ENCODE measurements at regions not wholly inside any gene's neighbourhood (a gene's known extent, or its start where the extent isn't known, plus 50 kb on each side); places are given as distances from the start of the nearest gene placed in this dataset.

GRCh38 chr14:82636426-82636825 lies 1102.8 kb upstream of the SEL1L start:
- Histone ChIP-seq H3K4me1 (ENCODE audit: low read depth) (no peaks in the 10 kb centered on the region), H3K9me3 (peaks cover 16% of the 10 kb centered on the region), H3K36me3 (ENCODE audit: low read depth) (no peaks in the 10 kb centered on the region), H3K4me3 (no peak overlapping the region)
- no peak for DNase-seq
- ATAC-seq, result no peak
- intact Hi-C loops (cut with DNase I, micrococcal nuclease), result no loop called here
- TF ChIP-seq CTCF (IDR thresholded peaks at IDR 0.05), result no peak

GRCh38 chr14:82641050-82641540 lies 1107.4 kb upstream of the SEL1L start:
- Histone ChIP-seq H3K4me1 (ENCODE audit: low read depth) (no peaks in the 10 kb centered on the region), H3K36me3 (ENCODE audit: low read depth) (no peaks in the 10 kb centered on the region), H3K9me3 (peaks cover 6% of the 10 kb centered on the region), H3K4me3 (no peak overlapping the region)
- intact Hi-C loops (cut with DNase I, micrococcal nuclease), result no loop called here
- no peak for TF ChIP-seq CTCF (IDR thresholded peaks at IDR 0.05)
- DNase-seq (no peak), ATAC-seq (no peak)

GRCh38 chr14:82642425-82642824 lies 1108.8 kb upstream of the SEL1L start:
- intact Hi-C loops (cut with DNase I, micrococcal nuclease), result no loop called here
- H3K36me3 ChIP-seq (ENCODE audit: low read depth), result no peaks in the 10 kb centered on the region
- no peaks in the 10 kb centered on the region for H3K4me1 ChIP-seq (ENCODE audit: low read depth)
- DNase-seq (peak in 2 of 3 donors; percentile 5 to 36), ATAC-seq (no peak)
- peaks cover 8% of the 10 kb centered on the region for H3K9me3 ChIP-seq
- no peak for TF ChIP-seq CTCF (IDR thresholded peaks at IDR 0.05)
- no peak overlapping the region for H3K4me3 ChIP-seq

- Histone ChIP-seq H3K4me3 (no peak overlapping the region), H3K36me3 (ENCODE audit: low read depth) (no peaks in the 10 kb centered on the region), H3K4me1 (ENCODE audit: low read depth) (no peaks in the 10 kb centered on the region), H3K9me3 (peaks cover 9% of the 10 kb centered on the region)
- ATAC-seq (no peak), DNase-seq (no peak)
- intact Hi-C loops (cut with DNase I, micrococcal nuclease), result no loop called here
- TF ChIP-seq CTCF (IDR thresholded peaks at IDR 0.05), result no peak
Observed at GRCh38 chr14:82647088-82647810, 1113.6 kb upstream of the SEL1L start.

- no peak for TF ChIP-seq CTCF (IDR thresholded peaks at IDR 0.05)
- Histone ChIP-seq H3K36me3 (ENCODE audit: low read depth) (no peaks in the 10 kb centered on the region), H3K4me1 (ENCODE audit: low read depth) (no peaks in the 10 kb centered on the region), H3K9me3 (peaks cover 12% of the 10 kb centered on the region), H3K4me3 (no peak overlapping the region)
- DNase-seq, result no peak
- no peak for ATAC-seq
- intact Hi-C loops (cut with DNase I, micrococcal nuclease), result no loop called here
Observed at GRCh38 chr14:82655770-82656169, 1122.1 kb upstream of the SEL1L start.

Data from mucosa of descending colon (tissue), 3 donors.